ENCODE measurements at regions not wholly inside any gene's neighbourhood (a gene's known extent, or its start where the extent isn't known, plus 50 kb on each side); places are given as distances from the start of the nearest gene placed in this dataset.
"Not testable (repeated sequence)": the region's sequence is repeated elsewhere in the genome, so short reads cannot be mapped to it uniquely, and the experiment has no call there.

GRCh38 chr9:74078647-74079046 lies 418.5 kb upstream of the RORB start:
- TF ChIP-seq EZH2 (IDR thresholded peaks at IDR 0.05; ENCODE audit: borderline replicate concordance, low read depth, low read length, severe bottlenecking), result no peak
- TF ChIP-seq, protein P1, sequence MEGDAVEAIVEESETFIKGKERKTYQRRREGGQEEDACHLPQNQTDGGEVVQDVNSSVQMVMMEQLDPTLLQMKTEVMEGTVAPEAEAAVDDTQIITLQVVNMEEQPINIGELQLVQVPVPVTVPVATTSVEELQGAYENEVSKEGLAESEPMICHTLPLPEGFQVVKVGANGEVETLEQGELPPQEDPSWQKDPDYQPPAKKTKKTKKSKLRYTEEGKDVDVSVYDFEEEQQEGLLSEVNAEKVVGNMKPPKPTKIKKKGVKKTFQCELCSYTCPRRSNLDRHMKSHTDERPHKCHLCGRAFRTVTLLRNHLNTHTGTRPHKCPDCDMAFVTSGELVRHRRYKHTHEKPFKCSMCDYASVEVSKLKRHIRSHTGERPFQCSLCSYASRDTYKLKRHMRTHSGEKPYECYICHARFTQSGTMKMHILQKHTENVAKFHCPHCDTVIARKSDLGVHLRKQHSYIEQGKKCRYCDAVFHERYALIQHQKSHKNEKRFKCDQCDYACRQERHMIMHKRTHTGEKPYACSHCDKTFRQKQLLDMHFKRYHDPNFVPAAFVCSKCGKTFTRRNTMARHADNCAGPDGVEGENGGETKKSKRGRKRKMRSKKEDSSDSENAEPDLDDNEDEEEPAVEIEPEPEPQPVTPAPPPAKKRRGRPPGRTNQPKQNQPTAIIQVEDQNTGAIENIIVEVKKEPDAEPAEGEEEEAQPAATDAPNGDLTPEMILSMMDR (IDR thresholded peaks at IDR 0.05; ENCODE audit: borderline replicate concordance, extremely low read depth, low read length, poor library complexity, severe bottlenecking), result no peak
- ATAC-seq (ENCODE audit: insufficient read depth, low read depth), result no peak
- H3K9ac ChIP-seq (ENCODE audit: low read depth, low read length), result no peak overlapping the region
- no peaks in the 10 kb centered on the region for H4K20me1 ChIP-seq (ENCODE audit: insufficient read depth, low read length)
- no peak for DNase-seq
- no peaks in the 10 kb centered on the region for H3K79me2 ChIP-seq (ENCODE audit: insufficient read depth, low read length)
- peaks cover 10% of the 10 kb centered on the region for H3K4me1 ChIP-seq (ENCODE audit: insufficient read depth, low read length)
- H3K4me3 ChIP-seq (ENCODE audit: low read depth in 1 of 2, low read length in 2 of 2), result no peak overlapping the region
- no peaks in the 10 kb centered on the region for H3K27me3 ChIP-seq (ENCODE audit: insufficient read depth, low read length, poor library complexity)
- H2AFZ ChIP-seq (ENCODE audit: low read depth, low read length), result no peak overlapping the region
- no peak overlapping the region for H3K27ac ChIP-seq (ENCODE audit: low read length)
- H3K36me3 ChIP-seq (ENCODE audit: insufficient read depth, low read length), result no peaks in the 10 kb centered on the region
- H3K4me2 ChIP-seq (ENCODE audit: insufficient read depth, low read length), result no peak overlapping the region
- H3K9me3 ChIP-seq (ENCODE audit: insufficient read depth, low read length, severe bottlenecking), result peaks cover 7% of the 10 kb centered on the region

DNA sequence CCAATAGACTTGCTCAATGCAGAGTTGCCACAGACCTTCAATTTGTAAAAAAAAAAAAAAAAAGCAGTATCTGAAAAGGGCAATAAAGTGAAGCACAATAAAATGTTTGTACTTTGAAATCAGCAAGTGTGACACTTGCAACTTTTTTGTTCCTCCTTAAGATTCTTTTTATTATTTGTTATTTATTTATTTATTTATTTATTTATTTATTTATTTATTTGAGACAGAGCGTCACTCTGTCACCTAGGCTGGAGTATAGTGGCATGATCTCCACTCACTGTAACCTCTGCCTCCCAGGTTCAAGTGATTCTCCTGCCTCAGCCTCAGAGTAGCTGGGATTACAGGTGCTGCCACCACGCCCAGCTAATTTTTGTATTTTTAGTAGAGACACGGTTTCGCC lies 416.5 kb upstream of the RORB start:
- not testable (repeated sequence) for H3K36me3 ChIP-seq (ENCODE audit: insufficient read depth, low read length); H3K4me3 ChIP-seq (ENCODE audit: low read depth in 1 of 2, low read length in 2 of 2); H3K27me3 ChIP-seq (ENCODE audit: insufficient read depth, low read length, poor library complexity); H3K27ac ChIP-seq (ENCODE audit: low read length); H3K9ac ChIP-seq (ENCODE audit: low read depth, low read length); H3K9me3 ChIP-seq (ENCODE audit: insufficient read depth, low read length, severe bottlenecking); H2AFZ ChIP-seq (ENCODE audit: low read depth, low read length); H4K20me1 ChIP-seq (ENCODE audit: insufficient read depth, low read length); ATAC-seq (ENCODE audit: insufficient read depth, low read depth); H3K4me2 ChIP-seq (ENCODE audit: insufficient read depth, low read length); H3K79me2 ChIP-seq (ENCODE audit: insufficient read depth, low read length); DNase-seq
- H3K4me1 ChIP-seq (ENCODE audit: insufficient read depth, low read length), result peaks cover 11% of the 10 kb centered on the region

DNA sequence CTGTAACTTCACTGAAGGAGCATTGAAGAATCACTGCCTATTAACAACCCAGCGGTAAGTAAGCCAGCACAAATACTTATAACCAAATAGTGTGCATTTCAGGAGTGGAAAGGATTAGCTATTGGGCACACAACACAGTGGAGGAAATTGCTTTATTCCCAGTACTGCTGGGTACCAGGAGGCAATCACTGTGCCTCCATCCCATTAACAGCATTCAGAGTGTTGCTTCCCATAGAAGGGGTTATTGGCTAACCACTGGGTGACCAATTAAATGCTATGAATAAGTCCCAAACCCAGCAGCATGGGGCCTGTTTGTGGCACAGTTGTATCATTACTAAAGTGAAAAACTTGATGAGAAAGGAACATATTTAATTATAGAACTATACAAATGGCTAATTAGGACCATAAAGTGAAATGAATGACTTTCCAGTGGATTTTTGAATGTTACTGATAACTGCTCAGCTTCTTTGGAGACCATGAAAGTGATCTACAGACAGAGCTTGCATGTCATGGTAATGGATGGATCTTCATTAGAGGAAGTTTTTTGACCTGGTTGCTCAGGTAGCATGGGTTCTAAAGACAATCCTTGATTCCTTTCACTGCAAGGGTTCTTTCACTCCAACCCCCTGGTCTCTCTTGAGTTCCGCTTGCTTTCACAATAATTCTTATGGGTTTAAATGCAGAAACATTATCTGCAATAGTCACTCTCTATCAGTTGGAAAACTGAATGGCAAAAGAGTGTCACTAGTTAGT lies 413.3 kb upstream of the RORB start:
- peak overlapping the region; percentile 31 for H3K27ac ChIP-seq (ENCODE audit: low read length)

DNA sequence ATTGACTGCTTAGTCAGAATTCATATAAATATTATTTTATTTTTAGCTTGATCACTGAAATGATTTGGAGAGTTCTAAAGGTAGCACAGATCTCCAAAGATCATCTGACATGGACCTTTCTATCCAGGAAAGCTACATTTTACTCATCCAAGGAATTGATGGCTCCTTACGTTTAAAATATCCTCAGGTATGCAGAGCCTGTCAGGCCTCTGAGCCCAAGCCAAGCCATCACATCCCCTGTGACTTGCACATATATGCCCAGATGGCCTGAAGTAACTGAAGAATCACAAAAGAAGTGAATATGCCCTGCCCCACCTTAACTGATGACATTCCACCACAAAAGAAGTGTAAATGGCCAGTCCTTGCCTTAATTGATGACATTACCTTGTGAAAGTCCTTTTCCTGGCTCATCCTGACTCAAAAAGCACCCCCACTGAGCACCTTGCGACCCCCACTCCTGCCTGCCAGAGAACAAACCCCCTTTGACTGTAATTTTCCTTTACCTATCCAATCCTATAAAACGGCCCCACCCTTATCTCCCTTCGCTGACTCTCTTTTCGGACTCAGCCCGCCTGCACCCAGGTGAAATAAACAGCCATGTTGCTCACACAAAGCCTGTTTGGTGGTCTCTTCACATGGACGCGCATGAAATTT lies 411.6 kb upstream of the RORB start:
- H3K27me3 ChIP-seq (ENCODE audit: insufficient read depth, low read length, poor library complexity); H3K9ac ChIP-seq (ENCODE audit: low read depth, low read length); H3K79me2 ChIP-seq (ENCODE audit: insufficient read depth, low read length); H3K4me2 ChIP-seq (ENCODE audit: insufficient read depth, low read length); H3K9me3 ChIP-seq (ENCODE audit: insufficient read depth, low read length, severe bottlenecking); H3K4me3 ChIP-seq (ENCODE audit: low read depth in 1 of 2, low read length in 2 of 2); ATAC-seq (ENCODE audit: insufficient read depth, low read depth); H3K27ac ChIP-seq (ENCODE audit: low read length); H4K20me1 ChIP-seq (ENCODE audit: insufficient read depth, low read length); H3K36me3 ChIP-seq (ENCODE audit: insufficient read depth, low read length); H2AFZ ChIP-seq (ENCODE audit: low read depth, low read length); DNase-seq: not testable (repeated sequence)
- H3K4me1 ChIP-seq (ENCODE audit: insufficient read depth, low read length), result peaks cover 11% of the 10 kb centered on the region

More for the DNA sequence above, 413.3 kb upstream of the RORB start:
- ATAC-seq (ENCODE audit: insufficient read depth, low read depth), result no peak
- no peak for DNase-seq
- no peaks in the 10 kb centered on the region for H4K20me1 ChIP-seq (ENCODE audit: insufficient read depth, low read length)
- no peak overlapping the region for H3K4me3 ChIP-seq (ENCODE audit: low read depth in 1 of 2, low read length in 2 of 2)
- no peaks in the 10 kb centered on the region for H3K79me2 ChIP-seq (ENCODE audit: insufficient read depth, low read length)
- peaks cover 1% of the 10 kb centered on the region for H3K9me3 ChIP-seq (ENCODE audit: insufficient read depth, low read length, severe bottlenecking)
- no peak overlapping the region for H3K4me2 ChIP-seq (ENCODE audit: insufficient read depth, low read length)
- H3K9ac ChIP-seq (ENCODE audit: low read depth, low read length), result no peak overlapping the region
- H2AFZ ChIP-seq (ENCODE audit: low read depth, low read length), result peak overlapping the region; percentile 17; the same call in 1 of the 2 replicates
- TF ChIP-seq, protein P1 (IDR thresholded peaks at IDR 0.05; ENCODE audit: borderline replicate concordance, extremely low read depth, low read length, poor library complexity, severe bottlenecking), result no peak
- TF ChIP-seq EZH2 (IDR thresholded peaks at IDR 0.05; ENCODE audit: borderline replicate concordance, low read depth, low read length, severe bottlenecking), result no peak
- H3K36me3 ChIP-seq (ENCODE audit: insufficient read depth, low read length), result no peaks in the 10 kb centered on the region
- H3K27me3 ChIP-seq (ENCODE audit: insufficient read depth, low read length, poor library complexity), result no peaks in the 10 kb centered on the region
- peaks cover 11% of the 10 kb centered on the region for H3K4me1 ChIP-seq (ENCODE audit: insufficient read depth, low read length)

DNA sequence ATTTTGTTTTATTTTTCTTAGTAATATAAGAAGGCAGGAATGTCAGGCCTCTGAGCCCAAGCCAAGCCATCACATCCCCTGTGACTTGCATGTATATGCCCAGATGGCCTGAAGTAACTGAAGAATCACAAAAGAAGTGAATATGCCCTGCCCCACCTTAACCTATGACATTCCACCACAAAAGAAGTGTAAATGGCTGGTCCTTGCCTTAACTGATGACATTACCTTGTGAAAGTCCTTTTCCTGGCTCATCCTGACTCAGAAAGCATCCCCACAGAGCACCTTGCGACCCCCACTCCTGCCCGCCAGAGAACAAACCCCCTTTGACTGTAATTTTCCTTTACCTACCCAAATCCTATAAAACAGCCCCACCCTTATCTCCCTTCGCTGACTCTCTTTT lies 406.2 kb upstream of the RORB start:
- H3K36me3 ChIP-seq (ENCODE audit: insufficient read depth, low read length); H3K9me3 ChIP-seq (ENCODE audit: insufficient read depth, low read length, severe bottlenecking); H3K4me2 ChIP-seq (ENCODE audit: insufficient read depth, low read length): not testable (repeated sequence)

More for the DNA sequence above, 406.2 kb upstream of the RORB start:
- H3K79me2 ChIP-seq (ENCODE audit: insufficient read depth, low read length); H3K4me3 ChIP-seq (ENCODE audit: low read depth in 1 of 2, low read length in 2 of 2); H2AFZ ChIP-seq (ENCODE audit: low read depth, low read length); ATAC-seq (ENCODE audit: insufficient read depth, low read depth); H3K27me3 ChIP-seq (ENCODE audit: insufficient read depth, low read length, poor library complexity); H3K4me1 ChIP-seq (ENCODE audit: insufficient read depth, low read length); H3K27ac ChIP-seq (ENCODE audit: low read length); H3K9ac ChIP-seq (ENCODE audit: low read depth, low read length); H4K20me1 ChIP-seq (ENCODE audit: insufficient read depth, low read length); DNase-seq: not testable (repeated sequence)
